NT2/D1 (cell line): ENCODE measurements at regions not wholly inside any gene's neighbourhood (a gene's known extent, or its start where the extent isn't known, plus 50 kb on each side); places are given as distances from the start of the nearest gene placed in this dataset.
"Not testable (repeated sequence)": the region's sequence is repeated elsewhere in the genome, so short reads cannot be mapped to it uniquely, and the experiment has no call there.

ENCODE experiments used
- SUZ12 ChIP-seq: IDR thresholded peaks from 2 replicates; pipeline ENCODE4 v1.6.1; 2011; ENCODE audit not compliant: insufficient read length, insufficient read depth; ENCODE audit errors: extremely low read depth
- YY1 ChIP-seq: IDR thresholded peaks from 2 replicates; pipeline ENCODE4 v1.6.1; 2011; ENCODE audit not compliant: insufficient read length, insufficient read depth
- ZNF274 ChIP-seq: IDR thresholded peaks from 2 replicates; pipeline ENCODE4 v1.6.1; 2011; ENCODE audit warnings: mild to moderate bottlenecking, low read depth, low read length

- not testable (repeated sequence) for TF ChIP-seq ZNF274, YY1, SUZ12
These were observed 58.5 kb upstream of the NBPF26 start for GRCh38 chr1:120665250-120665577.
